HFFc6 (cell line): ENCODE measurements at regions not wholly inside any gene's neighbourhood (a gene's known extent, or its start where the extent isn't known, plus 50 kb on each side); places are given as distances from the start of the nearest gene placed in this dataset.

Source experiments
- DNase-seq: peaks from one replicate; pipeline ENCODE4 v3.0.0-alpha.2; 2018
- H3K27ac Mint-ChIP-seq: 2 replicates; pipeline ENCODE4 v1.8.0; 2020; ENCODE audit warnings: mild to moderate bottlenecking, mixed read lengths
- H3K27me3 Mint-ChIP-seq: 2 replicates; pipeline ENCODE4 v1.8.0; 2021; ENCODE audit warnings: mild to moderate bottlenecking, moderate library complexity, mixed read lengths; ENCODE audit not compliant: insufficient read depth
- H3K36me3 Mint-ChIP-seq: 2 replicates; pipeline ENCODE4 v1.8.0; 2021; ENCODE audit warnings: low read depth, mixed read lengths
- H3K4me1 Mint-ChIP-seq: 2 replicates; pipeline ENCODE4 v1.8.0; 2020; ENCODE audit warnings: low read depth, mixed read lengths
- H3K4me3 Mint-ChIP-seq: 2 replicates; pipeline ENCODE4 v1.8.0; 2020; ENCODE audit warnings: mild to moderate bottlenecking, moderate library complexity, mixed read lengths
- H3K9me3 Mint-ChIP-seq: 2 replicates; pipeline ENCODE4 v1.8.0; 2020; ENCODE audit warnings: mild to moderate bottlenecking, mixed read lengths
- TF ChIP-seq, protein P1 (sequence below): fragments of 200-600 bp; sonication (generic); IDR thresholded peaks from 2 replicates; pipeline ENCODE4 v1.5.0; 2021; ENCODE audit warnings: antibody characterized with exemption, mild to moderate bottlenecking

DNA sequence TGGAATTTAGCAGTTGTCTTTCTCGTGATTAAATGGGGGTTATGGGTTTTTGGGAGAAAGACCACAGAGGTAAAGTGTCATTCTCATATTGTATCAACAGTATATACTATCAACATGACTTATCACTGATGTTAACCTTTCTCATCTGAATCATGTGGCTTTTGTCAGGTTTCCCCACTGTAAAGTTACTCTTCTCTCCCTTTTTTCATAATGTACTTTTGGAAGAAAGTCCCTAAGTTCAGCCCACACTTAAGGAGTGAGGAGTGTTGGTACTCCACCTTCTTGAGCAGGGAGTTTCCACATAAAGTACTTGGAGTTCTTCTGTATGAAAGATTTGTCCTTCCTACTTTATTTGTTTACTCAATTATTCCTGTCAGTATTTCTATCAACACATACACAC is 169.9 kb downstream of the ZNF330 start:
- Mint-ChIP-seq H3K36me3 (no peaks in the 10 kb centered on the region), H3K27me3 (no peaks in the 10 kb centered on the region), H3K4me1 (peaks cover 58% of the 10 kb centered on the region), H3K4me3 (no peak overlapping the region), H3K27ac (peak overlapping the region; percentile 20; the same call in 1 of the 2 replicates), H3K9me3 (no peaks in the 10 kb centered on the region)
- TF ChIP-seq, protein P1, sequence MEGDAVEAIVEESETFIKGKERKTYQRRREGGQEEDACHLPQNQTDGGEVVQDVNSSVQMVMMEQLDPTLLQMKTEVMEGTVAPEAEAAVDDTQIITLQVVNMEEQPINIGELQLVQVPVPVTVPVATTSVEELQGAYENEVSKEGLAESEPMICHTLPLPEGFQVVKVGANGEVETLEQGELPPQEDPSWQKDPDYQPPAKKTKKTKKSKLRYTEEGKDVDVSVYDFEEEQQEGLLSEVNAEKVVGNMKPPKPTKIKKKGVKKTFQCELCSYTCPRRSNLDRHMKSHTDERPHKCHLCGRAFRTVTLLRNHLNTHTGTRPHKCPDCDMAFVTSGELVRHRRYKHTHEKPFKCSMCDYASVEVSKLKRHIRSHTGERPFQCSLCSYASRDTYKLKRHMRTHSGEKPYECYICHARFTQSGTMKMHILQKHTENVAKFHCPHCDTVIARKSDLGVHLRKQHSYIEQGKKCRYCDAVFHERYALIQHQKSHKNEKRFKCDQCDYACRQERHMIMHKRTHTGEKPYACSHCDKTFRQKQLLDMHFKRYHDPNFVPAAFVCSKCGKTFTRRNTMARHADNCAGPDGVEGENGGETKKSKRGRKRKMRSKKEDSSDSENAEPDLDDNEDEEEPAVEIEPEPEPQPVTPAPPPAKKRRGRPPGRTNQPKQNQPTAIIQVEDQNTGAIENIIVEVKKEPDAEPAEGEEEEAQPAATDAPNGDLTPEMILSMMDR, result no peak
- DNase-seq, result no peak

- H3K27ac Mint-ChIP-seq, result no peak overlapping the region
- no peak overlapping the region for H3K4me3 Mint-ChIP-seq
- TF ChIP-seq, protein P1, result no peak
- peaks cover 60% of the 10 kb centered on the region for H3K4me1 Mint-ChIP-seq
- H3K9me3 Mint-ChIP-seq, result no peaks in the 10 kb centered on the region
- peak; percentile 24 for DNase-seq
- no peaks in the 10 kb centered on the region for H3K36me3 Mint-ChIP-seq
- no peaks in the 10 kb centered on the region for H3K27me3 Mint-ChIP-seq
Observed at GRCh38 chr4:141391293-141391692, 170.6 kb downstream of the ZNF330 start.

DNA sequence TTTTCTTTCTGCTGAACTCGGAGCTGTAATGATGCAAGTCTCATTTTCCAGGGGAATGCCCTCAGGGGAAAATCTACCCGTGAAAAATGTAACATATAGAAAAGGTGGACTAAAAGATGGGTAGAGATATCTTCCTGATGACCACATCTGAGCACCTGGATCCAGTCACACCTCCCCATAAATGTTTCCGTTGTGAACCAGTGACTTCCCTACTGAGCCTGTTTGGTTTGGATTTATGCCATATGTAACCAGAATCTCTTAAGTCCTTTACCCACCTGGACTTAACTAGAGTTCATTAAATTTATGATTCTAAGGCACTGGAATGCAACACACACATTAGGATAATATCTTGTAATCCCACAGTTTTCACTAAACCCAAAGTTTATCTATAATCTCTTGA is 171.1 kb downstream of the ZNF330 start:
- TF ChIP-seq, protein P1, result no peak
- Mint-ChIP-seq H3K27me3 (no peaks in the 10 kb centered on the region), H3K4me3 (no peak overlapping the region), H3K36me3 (no peaks in the 10 kb centered on the region), H3K4me1 (peaks cover 60% of the 10 kb centered on the region), H3K9me3 (no peaks in the 10 kb centered on the region), H3K27ac (no peak overlapping the region)
- peak; percentile 42 for DNase-seq

- no peaks in the 10 kb centered on the region for H3K27me3 Mint-ChIP-seq
- peaks cover 36% of the 10 kb centered on the region for H3K4me1 Mint-ChIP-seq
- H3K27ac Mint-ChIP-seq, result no peak overlapping the region
- TF ChIP-seq, protein P1, result no peak
- no peaks in the 10 kb centered on the region for H3K36me3 Mint-ChIP-seq
- H3K4me3 Mint-ChIP-seq, result no peak overlapping the region
- no peaks in the 10 kb centered on the region for H3K9me3 Mint-ChIP-seq
- peak; percentile 9 for DNase-seq
Observed at GRCh38 chr4:141395246-141395830, 174.6 kb downstream of the ZNF330 start.

DNA sequence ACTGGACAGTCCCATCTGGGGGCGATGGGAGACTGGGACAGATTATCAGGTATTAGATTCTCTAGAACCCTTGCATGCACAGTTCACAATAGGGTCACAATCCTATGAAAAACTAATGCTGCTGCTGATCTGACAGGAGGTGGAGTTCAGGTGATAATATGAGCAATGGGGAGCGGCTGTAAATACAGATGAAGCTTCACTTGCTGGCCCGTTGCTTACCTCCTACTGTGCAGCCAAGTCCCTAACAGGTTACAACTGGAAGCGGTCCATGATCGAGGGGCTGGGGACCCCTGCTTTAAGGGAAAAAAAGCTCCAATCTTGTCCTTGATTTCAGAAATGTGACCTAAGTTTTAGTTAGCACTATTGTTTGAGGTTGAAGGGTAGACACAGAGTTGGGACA is 175.2 kb downstream of the ZNF330 start:
- H3K4me1 Mint-ChIP-seq, result peaks cover 30% of the 10 kb centered on the region
- TF ChIP-seq, protein P1, result no peak
- H3K27ac Mint-ChIP-seq, result no peak overlapping the region
- no peaks in the 10 kb centered on the region for H3K27me3 Mint-ChIP-seq
- no peaks in the 10 kb centered on the region for H3K9me3 Mint-ChIP-seq
- DNase-seq, result no peak
- no peaks in the 10 kb centered on the region for H3K36me3 Mint-ChIP-seq
- no peak overlapping the region for H3K4me3 Mint-ChIP-seq

DNA sequence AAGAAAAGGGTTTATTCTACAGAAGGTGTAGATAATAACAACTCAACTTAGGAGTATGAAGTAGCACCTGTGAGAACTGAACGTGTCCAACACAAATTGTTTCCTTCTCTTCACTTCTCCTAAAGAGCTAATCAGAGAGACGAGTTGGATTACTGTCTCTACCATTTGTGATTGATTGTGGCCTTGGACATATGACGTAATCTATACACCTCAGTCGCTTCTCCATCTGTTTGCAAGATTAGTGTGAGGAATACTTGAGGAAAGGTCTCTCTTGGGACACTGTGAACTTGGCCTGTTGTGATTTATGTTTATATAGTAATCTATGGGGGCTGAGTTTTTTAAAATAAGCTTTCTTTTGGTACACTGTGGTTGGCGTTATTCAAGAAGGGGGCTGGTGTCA is 182.0 kb downstream of the ZNF330 start:
- Mint-ChIP-seq H3K36me3 (no peaks in the 10 kb centered on the region), H3K27me3 (no peaks in the 10 kb centered on the region), H3K4me1 (no peaks in the 10 kb centered on the region), H3K27ac (no peak overlapping the region), H3K9me3 (no peaks in the 10 kb centered on the region), H3K4me3 (no peak overlapping the region)
- TF ChIP-seq, protein P1, result no peak
- no peak for DNase-seq
